ENCODE measurements at regions not wholly inside any gene's neighbourhood (a gene's known extent, or its start where the extent isn't known, plus 50 kb on each side); places are given as distances from the start of the nearest gene placed in this dataset.

GRCh38 chr11:23423104-23423503 lies 562.8 kb upstream of the CCDC179 start:
- TF ChIP-seq, protein P1, sequence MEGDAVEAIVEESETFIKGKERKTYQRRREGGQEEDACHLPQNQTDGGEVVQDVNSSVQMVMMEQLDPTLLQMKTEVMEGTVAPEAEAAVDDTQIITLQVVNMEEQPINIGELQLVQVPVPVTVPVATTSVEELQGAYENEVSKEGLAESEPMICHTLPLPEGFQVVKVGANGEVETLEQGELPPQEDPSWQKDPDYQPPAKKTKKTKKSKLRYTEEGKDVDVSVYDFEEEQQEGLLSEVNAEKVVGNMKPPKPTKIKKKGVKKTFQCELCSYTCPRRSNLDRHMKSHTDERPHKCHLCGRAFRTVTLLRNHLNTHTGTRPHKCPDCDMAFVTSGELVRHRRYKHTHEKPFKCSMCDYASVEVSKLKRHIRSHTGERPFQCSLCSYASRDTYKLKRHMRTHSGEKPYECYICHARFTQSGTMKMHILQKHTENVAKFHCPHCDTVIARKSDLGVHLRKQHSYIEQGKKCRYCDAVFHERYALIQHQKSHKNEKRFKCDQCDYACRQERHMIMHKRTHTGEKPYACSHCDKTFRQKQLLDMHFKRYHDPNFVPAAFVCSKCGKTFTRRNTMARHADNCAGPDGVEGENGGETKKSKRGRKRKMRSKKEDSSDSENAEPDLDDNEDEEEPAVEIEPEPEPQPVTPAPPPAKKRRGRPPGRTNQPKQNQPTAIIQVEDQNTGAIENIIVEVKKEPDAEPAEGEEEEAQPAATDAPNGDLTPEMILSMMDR (IDR thresholded peaks at IDR 0.05; ENCODE audit: unreplicated experiment in 3 of 3) = no peak
- no peaks in the 10 kb centered on the region for H3K9me3 Mint-ChIP-seq
- H3K27me3 Mint-ChIP-seq (ENCODE audit: low read depth) = no peaks in the 10 kb centered on the region
- peaks cover 22% of the 10 kb centered on the region for H3K4me1 Mint-ChIP-seq
- H3K27ac Mint-ChIP-seq = peak overlapping the region; percentile 12 to 66 (median 41)
- H3K36me3 Mint-ChIP-seq (ENCODE audit: low read depth) = no peaks in the 10 kb centered on the region
- H3K4me3 Mint-ChIP-seq = peak overlapping the region in 1 of 3 experiments; percentile 21

DNA sequence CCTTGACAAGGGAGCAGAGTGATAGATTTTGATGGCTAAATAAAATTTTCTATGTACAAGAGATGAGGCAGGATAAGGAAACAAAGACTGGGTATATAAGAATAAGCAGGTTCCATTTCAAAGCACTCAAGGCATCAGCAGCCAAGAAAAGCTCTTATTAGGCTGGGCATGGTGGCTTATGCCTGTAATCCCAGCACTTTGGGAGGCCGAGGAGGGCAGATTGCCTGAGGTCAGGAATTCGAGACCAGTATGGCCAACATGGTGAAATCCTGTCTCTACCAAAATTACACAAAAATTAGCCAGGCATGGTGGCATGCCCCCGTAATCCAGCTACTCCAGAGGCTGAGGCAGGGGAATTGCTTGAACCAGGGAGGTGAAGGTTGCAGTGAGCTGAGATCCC lies 563.4 kb upstream of the CCDC179 start:
- Mint-ChIP-seq H3K27me3 (ENCODE audit: low read depth) (no peaks in the 10 kb centered on the region), H3K27ac (peak overlapping the region in 2 of 3 experiments; percentile 41 to 66), H3K4me1 (peaks cover 22% of the 10 kb centered on the region), H3K36me3 (ENCODE audit: low read depth) (no peaks in the 10 kb centered on the region), H3K9me3 (no peaks in the 10 kb centered on the region), H3K4me3 (peak overlapping the region in 1 of 3 experiments; percentile 21)
- TF ChIP-seq, protein P1 (IDR thresholded peaks at IDR 0.05; ENCODE audit: unreplicated experiment in 3 of 3) = no peak

- no peaks in the 10 kb centered on the region for H3K9me3 Mint-ChIP-seq
- TF ChIP-seq, protein P1 (IDR thresholded peaks at IDR 0.05; ENCODE audit: unreplicated experiment in 3 of 3) = no peak
- peak overlapping the region in 1 of 3 experiments; percentile 50 for H3K4me3 Mint-ChIP-seq
- peaks cover 22% of the 10 kb centered on the region for H3K4me1 Mint-ChIP-seq
- no peaks in the 10 kb centered on the region for H3K36me3 Mint-ChIP-seq (ENCODE audit: low read depth)
- H3K27ac Mint-ChIP-seq = peak overlapping the region; percentile 28 to 65 (median 59)
- H3K27me3 Mint-ChIP-seq (ENCODE audit: low read depth) = no peaks in the 10 kb centered on the region
Measured at GRCh38 chr11:23425381-23425780, 565.1 kb upstream of the CCDC179 start.

DNA sequence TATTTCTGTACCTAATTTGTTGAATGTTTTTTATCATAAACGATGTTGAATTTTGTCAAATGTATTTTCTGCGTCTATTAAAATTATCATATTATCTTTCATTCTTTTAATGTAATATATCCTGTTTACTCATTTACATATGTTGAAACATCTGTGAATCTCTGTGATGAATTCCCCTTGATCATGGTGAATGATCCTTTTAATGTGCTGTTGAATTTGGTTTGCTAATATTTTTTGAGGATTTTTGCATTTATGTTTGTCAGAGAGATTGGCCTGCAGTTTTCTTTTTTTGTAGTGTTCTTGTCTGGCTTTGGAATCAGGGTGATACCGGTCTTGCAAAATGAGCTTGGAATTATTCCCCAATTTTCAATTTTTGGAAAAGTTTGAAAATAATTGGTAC lies 569.3 kb upstream of the CCDC179 start:
- peaks cover 3% of the 10 kb centered on the region for H3K9me3 Mint-ChIP-seq
- TF ChIP-seq, protein P1 (IDR thresholded peaks at IDR 0.05; ENCODE audit: unreplicated experiment in 3 of 3) = no peak
- H3K36me3 Mint-ChIP-seq (ENCODE audit: low read depth) = no peaks in the 10 kb centered on the region
- no peak overlapping the region for H3K27ac Mint-ChIP-seq
- H3K4me1 Mint-ChIP-seq = peaks cover 14% of the 10 kb centered on the region
- H3K4me3 Mint-ChIP-seq = no peak overlapping the region
- H3K27me3 Mint-ChIP-seq (ENCODE audit: low read depth) = no peaks in the 10 kb centered on the region

GRCh38 chr11:23453522-23453921 lies 593.2 kb upstream of the CCDC179 start:
- no peaks in the 10 kb centered on the region for H3K36me3 Mint-ChIP-seq (ENCODE audit: low read depth)

More at GRCh38 chr11:23453522-23453921, 593.2 kb upstream of the CCDC179 start:
- H3K27me3 Mint-ChIP-seq (ENCODE audit: low read depth) = no peaks in the 10 kb centered on the region
- TF ChIP-seq, protein P1 (IDR thresholded peaks at IDR 0.05; ENCODE audit: unreplicated experiment in 3 of 3) = no peak
- H3K9me3 Mint-ChIP-seq = peaks cover 2% of the 10 kb centered on the region
- H3K4me3 Mint-ChIP-seq = no peak overlapping the region
- H3K27ac Mint-ChIP-seq = no peak overlapping the region
- H3K4me1 Mint-ChIP-seq = peaks cover 9% of the 10 kb centered on the region
